VCaP (cell line): ENCODE measurements at regions not wholly inside any gene's neighbourhood (a gene's known extent, or its start where the extent isn't known, plus 50 kb on each side); places are given as distances from the start of the nearest gene placed in this dataset.
"Not testable (repeated sequence)": the region's sequence is repeated elsewhere in the genome, so short reads cannot be mapped to it uniquely, and the experiment has no call there.

Experiments
- H3K27ac ChIP-seq: fragments of 450-650 bp; 2 replicates; pipeline ENCODE4 v1.5.1; 2017
- CTCF ChIP-seq: fragments of 450-650 bp; conservative IDR thresholded peaks from 2 replicates; pipeline ENCODE4 v1.5.1; 2017; ENCODE audit warnings: mild to moderate bottlenecking, moderate library complexity

- no peak for TF ChIP-seq CTCF
- H3K27ac ChIP-seq: no peak overlapping the region
These were observed 116.9 kb upstream of the MAP1LC3B2 start for GRCh38 chr12:116442304-116442703.

- H3K27ac ChIP-seq: no peak overlapping the region
- no peak for TF ChIP-seq CTCF
These were observed 116.2 kb upstream of the MAP1LC3B2 start for GRCh38 chr12:116442946-116443345.

GRCh38 chr12:116443821-116444589 lies 115.2 kb upstream of the MAP1LC3B2 start:
- H3K27ac ChIP-seq: no peak overlapping the region
- TF ChIP-seq CTCF: no peak

- H3K27ac ChIP-seq: no peak overlapping the region
- TF ChIP-seq CTCF: no peak
These were observed 114.6 kb upstream of the MAP1LC3B2 start for GRCh38 chr12:116444590-116444943.

GRCh38 chr12:116448165-116448739 lies 110.9 kb upstream of the MAP1LC3B2 start:
- TF ChIP-seq CTCF: no peak
- H3K27ac ChIP-seq: no peak overlapping the region

GRCh38 chr12:116450406-116450910 lies 108.7 kb upstream of the MAP1LC3B2 start:
- no peak for TF ChIP-seq CTCF
- no peak overlapping the region for H3K27ac ChIP-seq

- H3K27ac ChIP-seq: not testable (repeated sequence)
These were observed 106.2 kb upstream of the MAP1LC3B2 start for GRCh38 chr12:116452975-116453374.

GRCh38 chr12:116453631-116454030 lies 105.5 kb upstream of the MAP1LC3B2 start:
- no peak for TF ChIP-seq CTCF
- H3K27ac ChIP-seq: no peak overlapping the region
